BLaER1 treated with 17β-estradiol and CSF1 and Interleukin-3, amounts not matched to agents 10 nM and 100 nM (cell line): ENCODE measurements at regions not wholly inside any gene's neighbourhood (a gene's known extent, or its start where the extent isn't known, plus 50 kb on each side); places are given as distances from the start of the nearest gene placed in this dataset.
A peak's percentile ranks its signal among the peaks of the same experiment; 100 is the strongest.

Source experiments
- H3K27ac ChIP-seq, 11 experiments: shearing (Covaris generic); formaldehyde crosslinking; 2 replicates each; pipeline ENCODE4 v1.8.1; 2022
- H3K27me3 ChIP-seq, 11 experiments: shearing (Covaris generic); formaldehyde crosslinking; 2 replicates each; pipeline ENCODE4 v1.8.1; 2022
- H3K36me3 ChIP-seq, 11 experiments: shearing (Covaris generic); formaldehyde crosslinking; 2 replicates each; pipeline ENCODE4 v1.8.1; 2022
- H3K4me1 ChIP-seq, 10 experiments: shearing (Covaris generic); formaldehyde crosslinking; 2 replicates each; pipeline ENCODE4 v1.8.1; 2022
- H3K4me2 ChIP-seq, 11 experiments: shearing (Covaris generic); formaldehyde crosslinking; 2 replicates each; pipeline ENCODE4 v1.8.1; 2022
- H3K4me3 ChIP-seq, 10 experiments: shearing (Covaris generic); formaldehyde crosslinking; 2 replicates each; pipeline ENCODE4 v1.8.1; 2022
- H3K9ac ChIP-seq, 11 experiments: shearing (Covaris generic); formaldehyde crosslinking; 2 replicates each; pipeline ENCODE4 v1.8.1; 2022
- H3K9me3 ChIP-seq, 11 experiments: shearing (Covaris generic); formaldehyde crosslinking; replicated peaks in 1 of 11; 2 replicates each; pipeline ENCODE4 v1.8.1; 2022
- H4K20me1 ChIP-seq, 11 experiments: shearing (Covaris generic); formaldehyde crosslinking; 2 replicates each; pipeline ENCODE4 v1.8.1; 2022
- Cebpa-rat ChIP-seq, 11 experiments: shearing (Covaris generic); IDR thresholded peaks; 2 replicates each; pipeline ENCODE4 v1.8.1; 2022

- Histone ChIP-seq H3K9me3 (no peaks in the 10 kb centered on the region), H3K4me1 (no peaks in the 10 kb centered on the region), H3K27ac (no peak overlapping the region), H3K36me3 (no peaks in the 10 kb centered on the region), H3K27me3 (no peaks in the 10 kb centered on the region), H3K9ac (no peak overlapping the region), H4K20me1 (no peaks in the 10 kb centered on the region), H3K4me2 (no peak overlapping the region), H3K4me3 (no peak overlapping the region)
- no peak for TF ChIP-seq Cebpa-rat (IDR thresholded peaks at IDR 0.05)
Measured at GRCh38 chr6:159506048-159506447, 187.0 kb downstream of the SOD2 start.

GRCh38 chr6:159505140-159505922 lies 187.7 kb downstream of the SOD2 start:
- Histone ChIP-seq H3K4me1 (no peaks in the 10 kb centered on the region), H3K27me3 (no peaks in the 10 kb centered on the region), H3K4me2 (no peak overlapping the region), H3K4me3 (no peak overlapping the region), H3K36me3 (no peaks in the 10 kb centered on the region), H3K9me3 (no peaks in the 10 kb centered on the region), H4K20me1 (no peaks in the 10 kb centered on the region), H3K9ac (no peak overlapping the region), H3K27ac (no peak overlapping the region)
- no peak for TF ChIP-seq Cebpa-rat (IDR thresholded peaks at IDR 0.05)

GRCh38 chr6:159501558-159501957 lies 191.5 kb downstream of the SOD2 start:
- no peak overlapping the region for H3K9ac ChIP-seq
- no peak overlapping the region for H3K4me2 ChIP-seq
- no peaks in the 10 kb centered on the region for H3K27me3 ChIP-seq
- H3K4me3 ChIP-seq: no peak overlapping the region
- peaks cover 15 to 24% (median 22%) of the 10 kb centered on the region in 11 experiments for H3K9me3 ChIP-seq
- no peaks in the 10 kb centered on the region for H4K20me1 ChIP-seq
- no peaks in the 10 kb centered on the region for H3K4me1 ChIP-seq
- H3K36me3 ChIP-seq: no peaks in the 10 kb centered on the region; a peak in 1 of 22 replicates
- H3K27ac ChIP-seq: no peak overlapping the region
- no peak for TF ChIP-seq Cebpa-rat (IDR thresholded peaks at IDR 0.05)

GRCh38 chr6:159499034-159499433 lies 194.0 kb downstream of the SOD2 start:
- no peaks in the 10 kb centered on the region for H4K20me1 ChIP-seq
- H3K9ac ChIP-seq: no peak overlapping the region
- H3K27me3 ChIP-seq: no peaks in the 10 kb centered on the region
- no peak overlapping the region for H3K27ac ChIP-seq
- peaks cover 15 to 24% (median 22%) of the 10 kb centered on the region in 11 experiments for H3K9me3 ChIP-seq
- no peak for TF ChIP-seq Cebpa-rat (IDR thresholded peaks at IDR 0.05)
- no peaks in the 10 kb centered on the region for H3K4me1 ChIP-seq
- no peak overlapping the region for H3K4me2 ChIP-seq
- no peaks in the 10 kb centered on the region; a peak in 1 of 22 replicates for H3K36me3 ChIP-seq
- no peak overlapping the region for H3K4me3 ChIP-seq

GRCh38 chr6:159494586-159494972 lies 198.5 kb downstream of the SOD2 start:
- Histone ChIP-seq H3K4me3 (no peak overlapping the region), H4K20me1 (no peaks in the 10 kb centered on the region), H3K4me1 (no peaks in the 10 kb centered on the region), H3K27me3 (no peaks in the 10 kb centered on the region), H3K4me2 (no peak overlapping the region), H3K27ac (no peak overlapping the region), H3K9me3 (peaks cover 15 to 24% (median 22%) of the 10 kb centered on the region in 11 experiments), H3K36me3 (no peaks in the 10 kb centered on the region; a peak in 1 of 22 replicates), H3K9ac (no peak overlapping the region)
- no peak for TF ChIP-seq Cebpa-rat (IDR thresholded peaks at IDR 0.05)

- no peaks in the 10 kb centered on the region for H3K27me3 ChIP-seq
- no peak overlapping the region for H3K4me2 ChIP-seq
- no peaks in the 10 kb centered on the region for H3K4me1 ChIP-seq
- no peak for TF ChIP-seq Cebpa-rat (IDR thresholded peaks at IDR 0.05)
- no peak overlapping the region for H3K27ac ChIP-seq
- peaks cover 15 to 19% (median 17%) of the 10 kb centered on the region in 11 experiments for H3K9me3 ChIP-seq
- no peaks in the 10 kb centered on the region for H4K20me1 ChIP-seq
- H3K9ac ChIP-seq: no peak overlapping the region
- no peaks in the 10 kb centered on the region; a peak in 1 of 22 replicates for H3K36me3 ChIP-seq
- H3K4me3 ChIP-seq: no peak overlapping the region
Measured at GRCh38 chr6:159493898-159494585, 199.0 kb downstream of the SOD2 start.

GRCh38 chr6:159493231-159493897 lies 199.7 kb downstream of the SOD2 start:
- Histone ChIP-seq H3K36me3 (no peaks in the 10 kb centered on the region), H3K4me3 (no peak overlapping the region), H3K27me3 (no peaks in the 10 kb centered on the region), H3K9ac (no peak overlapping the region), H3K27ac (no peak overlapping the region), H3K9me3 (peaks cover 9 to 12% (median 11%) of the 10 kb centered on the region in 11 experiments), H3K4me1 (no peaks in the 10 kb centered on the region), H4K20me1 (no peaks in the 10 kb centered on the region), H3K4me2 (no peak overlapping the region)
- TF ChIP-seq Cebpa-rat (IDR thresholded peaks at IDR 0.05): no peak

GRCh38 chr6:159490298-159490937 lies 202.6 kb downstream of the SOD2 start:
- Histone ChIP-seq H3K27me3 (no peaks in the 10 kb centered on the region), H3K9me3 (no peaks in the 10 kb centered on the region), H3K27ac (no peak overlapping the region), H4K20me1 (no peaks in the 10 kb centered on the region), H3K9ac (no peak overlapping the region), H3K4me1 (peaks cover 0 to 10% (median 0%) of the 10 kb centered on the region in 10 experiments; a peak in 3 of 20 replicates), H3K36me3 (no peaks in the 10 kb centered on the region), H3K4me3 (no peak overlapping the region), H3K4me2 (no peak overlapping the region)
- TF ChIP-seq Cebpa-rat (IDR thresholded peaks at IDR 0.05): no peak

- peaks cover 4 to 20% (median 8%) of the 10 kb centered on the region in 10 experiments; a peak in 13 of 20 replicates for H3K4me1 ChIP-seq
- H3K36me3 ChIP-seq: no peaks in the 10 kb centered on the region
Measured at GRCh38 chr6:159487636-159488035, 205.4 kb downstream of the SOD2 start.

More at GRCh38 chr6:159487636-159488035, 205.4 kb downstream of the SOD2 start:
- H3K4me3 ChIP-seq: no peak overlapping the region
- peaks cover 0 to 14% (median 0%) of the 10 kb centered on the region in 11 experiments; a peak in 3 of 22 replicates for H3K9me3 ChIP-seq
- no peaks in the 10 kb centered on the region for H3K27me3 ChIP-seq
- peak overlapping the region in 4 of 11 experiments; percentile 7 to 62 (median 19); a peak in 4 of 22 replicates for H3K4me2 ChIP-seq
- no peaks in the 10 kb centered on the region for H4K20me1 ChIP-seq
- H3K9ac ChIP-seq: no peak overlapping the region
- H3K27ac ChIP-seq: no peak overlapping the region; a peak in 1 of 22 replicates
- TF ChIP-seq Cebpa-rat (IDR thresholded peaks at IDR 0.05): no peak
